Caco-2 (cell line): ENCODE measurements at regions not wholly inside any gene's neighbourhood (a gene's known extent, or its start where the extent isn't known, plus 50 kb on each side); places are given as distances from the start of the nearest gene placed in this dataset.

ENCODE experiments used
- BruUV-seq: library from RNA; stranded (reverse); fragments of 400-500 nt; replicated peaks from 2 replicates; lab custom pipeline; 2021; lab: Mats Ljungman, UMichigan
- CTCF ChIA-PET: fragments of 300-600 bp; sonication (Branson Sonifier 250); formaldehyde crosslinking; loops from one replicate; lab custom pipeline; 2022; ENCODE audit warnings: antibody characterized with exemption; lab: Charles Lee
- POLR2A ChIA-PET: fragments of 300-600 bp; sonication (Branson Sonifier 250); formaldehyde crosslinking; loops from one replicate; lab custom pipeline; 2022; ENCODE audit warnings: antibody characterized with exemption; lab: Charles Lee
- DNase-seq, 2 experiments: peaks; one replicate each; pipeline versions ENCODE4 v3.0.0 to v3.0.0-alpha.2; 2020 to 2022
- H3K27me3 ChIP-seq: replicated peaks from 2 replicates; pipeline ENCODE4 v1.6.0; 2011; ENCODE audit warnings: low read length; ENCODE audit not compliant: control insufficient read depth, insufficient read depth
- H3K36me3 ChIP-seq: 2 replicates; pipeline ENCODE4 v1.5.1; 2011; ENCODE audit warnings: low read length; ENCODE audit not compliant: control insufficient read depth, insufficient read depth
- H3K4me1 ChIP-seq: fragments of 250-450 bp; sonication (Bioruptor Pico); 2 replicates; pipeline ENCODE4 v1.5.1; 2020; ENCODE audit warnings: mild to moderate bottlenecking
- H3K4me3 ChIP-seq: 2 replicates; pipeline ENCODE4 v1.5.1; 2011; ENCODE audit warnings: low read depth, mild to moderate bottlenecking, control low read depth, low read length
- H3K9me3 ChIP-seq: fragments of 250-450 bp; sonication (Bioruptor Pico); 2 replicates; pipeline ENCODE4 v1.5.1; 2020; ENCODE audit warnings: mild to moderate bottlenecking, moderate library complexity
- H3K27ac Mint-ChIP-seq: one replicate; pipeline ENCODE4 v1.8.0; 2022; ENCODE audit warnings: mixed read lengths; ENCODE audit not compliant: unreplicated experiment
- H3K27me3 Mint-ChIP-seq: one replicate; pipeline ENCODE4 v1.8.0; 2022; ENCODE audit warnings: mixed read lengths; ENCODE audit not compliant: insufficient read depth, unreplicated experiment
- H3K36me3 Mint-ChIP-seq: one replicate; pipeline ENCODE4 v1.8.0; 2022; ENCODE audit warnings: mild to moderate bottlenecking, mixed read lengths; ENCODE audit not compliant: insufficient read depth, unreplicated experiment
- H3K4me1 Mint-ChIP-seq: one replicate; pipeline ENCODE4 v1.8.0; 2022; ENCODE audit warnings: low read depth, mixed read lengths; ENCODE audit not compliant: unreplicated experiment
- H3K4me3 Mint-ChIP-seq: one replicate; pipeline ENCODE4 v1.8.0; 2022; ENCODE audit warnings: mild to moderate bottlenecking, moderate library complexity, mixed read lengths; ENCODE audit not compliant: unreplicated experiment
- H3K9me3 Mint-ChIP-seq: one replicate; pipeline ENCODE4 v1.8.0; 2022; ENCODE audit warnings: mixed read lengths; ENCODE audit not compliant: unreplicated experiment
- intact Hi-C: fragments of 100-400 bp; cut with micrococcal nuclease; formaldehyde crosslinking; loops from one replicate; pipeline ENCODE4 v1.10.0; 2022; ENCODE audit not compliant: unreplicated experiment
- TF ChIP-seq, protein P1 (sequence below), 2 experiments: fragments of 200-600 bp in 1 of 2; IDR thresholded peaks; 1 replicate in 1 of 2; 2 replicates in 1 of 2; pipeline versions ENCODE4 v1.5.1 to v1.8.0; 2011 to 2022; ENCODE audit warnings: antibody characterized with exemption in 1 of 2, control low read depth in 1 of 2, inconsistent platforms in 1 of 2, low read depth in 1 of 2, low read length in 1 of 2, mild to moderate bottlenecking in 1 of 2, moderate library complexity in 1 of 2; ENCODE audit not compliant: insufficient read depth in 1 of 2, severe bottlenecking in 1 of 2, unreplicated experiment in 1 of 2

DNA sequence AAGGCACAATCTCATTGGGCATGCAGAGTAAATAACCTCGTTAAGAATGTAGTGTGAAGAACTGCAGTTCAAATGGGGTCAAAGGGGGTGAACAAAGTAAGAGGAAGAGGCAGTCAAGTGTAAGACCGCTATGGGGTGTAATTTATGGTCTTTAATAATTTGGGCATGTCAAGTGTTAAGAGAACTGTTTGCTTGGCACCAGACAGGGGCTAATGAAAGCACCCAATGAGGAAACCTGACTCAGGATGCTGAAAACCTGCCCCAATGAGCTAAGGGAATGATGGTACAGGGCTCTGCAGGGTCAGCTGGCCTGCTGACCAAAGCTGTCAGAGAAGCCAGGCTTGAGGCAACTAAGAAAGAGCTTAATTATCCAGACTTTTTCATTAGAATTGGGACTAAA, 368.1 kb downstream of the DTWD2 start:
- Histone ChIP-seq H3K9me3 (no peaks in the 10 kb centered on the region), H3K4me3 (no peak overlapping the region), H3K36me3 (no peaks in the 10 kb centered on the region), H3K27me3 (no peaks in the 10 kb centered on the region), H3K4me1 (no peaks in the 10 kb centered on the region)
- H3K27me3 Mint-ChIP-seq, result peaks cover 2% of the 10 kb centered on the region
- TF ChIP-seq, protein P1, sequence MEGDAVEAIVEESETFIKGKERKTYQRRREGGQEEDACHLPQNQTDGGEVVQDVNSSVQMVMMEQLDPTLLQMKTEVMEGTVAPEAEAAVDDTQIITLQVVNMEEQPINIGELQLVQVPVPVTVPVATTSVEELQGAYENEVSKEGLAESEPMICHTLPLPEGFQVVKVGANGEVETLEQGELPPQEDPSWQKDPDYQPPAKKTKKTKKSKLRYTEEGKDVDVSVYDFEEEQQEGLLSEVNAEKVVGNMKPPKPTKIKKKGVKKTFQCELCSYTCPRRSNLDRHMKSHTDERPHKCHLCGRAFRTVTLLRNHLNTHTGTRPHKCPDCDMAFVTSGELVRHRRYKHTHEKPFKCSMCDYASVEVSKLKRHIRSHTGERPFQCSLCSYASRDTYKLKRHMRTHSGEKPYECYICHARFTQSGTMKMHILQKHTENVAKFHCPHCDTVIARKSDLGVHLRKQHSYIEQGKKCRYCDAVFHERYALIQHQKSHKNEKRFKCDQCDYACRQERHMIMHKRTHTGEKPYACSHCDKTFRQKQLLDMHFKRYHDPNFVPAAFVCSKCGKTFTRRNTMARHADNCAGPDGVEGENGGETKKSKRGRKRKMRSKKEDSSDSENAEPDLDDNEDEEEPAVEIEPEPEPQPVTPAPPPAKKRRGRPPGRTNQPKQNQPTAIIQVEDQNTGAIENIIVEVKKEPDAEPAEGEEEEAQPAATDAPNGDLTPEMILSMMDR (IDR thresholded peaks at IDR 0.05; ENCODE audit: insufficient read depth in 1 of 2, low read depth in 1 of 2, low read length in 1 of 2, severe bottlenecking in 1 of 2, unreplicated experiment in 1 of 2), result no peak
- H3K4me3 Mint-ChIP-seq, result no peak overlapping the region
- H3K36me3 Mint-ChIP-seq, result no peaks in the 10 kb centered on the region
- no peak for DNase-seq
- ChIA-PET CTCF (no interaction called here), POLR2A (no interaction called here)
- no peaks in the 10 kb centered on the region for H3K9me3 Mint-ChIP-seq
- no peaks in the 10 kb centered on the region for H3K4me1 Mint-ChIP-seq
- intact Hi-C loops, result no loop called here
- H3K27ac Mint-ChIP-seq, result no peak overlapping the region
- BruUV-seq, result no TSS peak

DNA sequence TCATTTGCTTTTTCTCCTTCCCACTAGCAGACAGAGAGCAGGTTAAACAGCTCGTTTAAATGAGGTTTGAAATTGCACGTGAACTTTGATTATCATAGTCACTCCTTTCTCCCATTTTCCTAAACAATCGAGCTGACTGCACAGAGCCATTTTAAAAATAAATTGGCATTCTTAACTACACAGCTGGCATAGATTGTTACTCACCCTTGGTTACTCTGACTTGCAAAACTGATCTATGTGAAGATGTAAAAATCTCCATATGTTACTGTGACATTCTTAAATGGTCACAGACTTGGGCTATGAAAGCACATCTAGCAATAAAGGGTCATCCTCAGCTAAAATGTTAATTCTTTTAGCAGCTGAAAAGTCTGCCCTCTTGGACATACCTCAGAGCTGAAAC, 368.5 kb downstream of the DTWD2 start:
- no peak overlapping the region for H3K4me3 ChIP-seq
- H3K4me3 Mint-ChIP-seq, result no peak overlapping the region
- H3K36me3 Mint-ChIP-seq, result no peaks in the 10 kb centered on the region
- no peaks in the 10 kb centered on the region for H3K9me3 ChIP-seq
- CTCF ChIA-PET, result no interaction called here
- intact Hi-C loops, result loop anchor here (10.0 kb wide), 1 partner anchor 335 kb away; no protein-coding TSS in a partner anchor
- H3K4me1 Mint-ChIP-seq, result no peaks in the 10 kb centered on the region
- H3K4me1 ChIP-seq, result no peaks in the 10 kb centered on the region
- no peaks in the 10 kb centered on the region for H3K36me3 ChIP-seq
- H3K27ac Mint-ChIP-seq, result no peak overlapping the region
- POLR2A ChIA-PET, result no interaction called here
- no peak for DNase-seq
- H3K27me3 ChIP-seq, result no peaks in the 10 kb centered on the region
- no peaks in the 10 kb centered on the region for H3K9me3 Mint-ChIP-seq
- BruUV-seq, result no TSS peak
- TF ChIP-seq, protein P1 (IDR thresholded peaks at IDR 0.05; ENCODE audit: insufficient read depth in 1 of 2, low read depth in 1 of 2, low read length in 1 of 2, severe bottlenecking in 1 of 2, unreplicated experiment in 1 of 2), result no peak
- peaks cover 2% of the 10 kb centered on the region for H3K27me3 Mint-ChIP-seq

DNA sequence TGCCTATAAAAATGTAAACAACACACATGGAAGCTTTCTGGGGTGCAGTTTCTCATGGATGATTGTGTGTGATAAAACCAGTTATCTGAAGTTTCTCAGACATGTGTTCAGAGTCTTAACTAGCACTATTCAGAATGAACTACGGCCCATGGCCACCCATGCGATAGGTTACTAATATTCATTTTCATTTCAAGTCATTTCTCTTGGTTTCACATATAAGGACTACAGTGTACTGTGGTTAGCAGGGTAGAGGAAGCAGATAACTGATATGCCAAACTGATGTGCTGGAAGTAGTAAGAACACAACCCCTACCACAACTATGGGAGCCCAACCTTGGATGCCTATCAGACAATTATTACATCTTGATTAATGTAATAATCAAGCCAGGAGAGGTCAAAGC, 372.1 kb downstream of the DTWD2 start:
- DNase-seq, result no peak
- no peaks in the 10 kb centered on the region for H3K4me1 Mint-ChIP-seq
- ChIA-PET CTCF (no interaction called here), POLR2A (no interaction called here)
- H3K27ac Mint-ChIP-seq, result no peak overlapping the region
- peaks cover 2% of the 10 kb centered on the region for H3K27me3 Mint-ChIP-seq
- Histone ChIP-seq H3K27me3 (no peaks in the 10 kb centered on the region), H3K4me1 (no peaks in the 10 kb centered on the region), H3K36me3 (no peaks in the 10 kb centered on the region), H3K4me3 (no peak overlapping the region), H3K9me3 (no peaks in the 10 kb centered on the region)
- H3K36me3 Mint-ChIP-seq, result no peaks in the 10 kb centered on the region
- TF ChIP-seq, protein P1 (IDR thresholded peaks at IDR 0.05; ENCODE audit: insufficient read depth in 1 of 2, low read depth in 1 of 2, low read length in 1 of 2, severe bottlenecking in 1 of 2, unreplicated experiment in 1 of 2), result no peak
- BruUV-seq, result no TSS peak
- no peaks in the 10 kb centered on the region for H3K9me3 Mint-ChIP-seq
- no peak overlapping the region for H3K4me3 Mint-ChIP-seq
- intact Hi-C loops, result loop anchor here (10.0 kb wide), 1 partner anchor 339 kb away; no protein-coding TSS in a partner anchor
